TTC549 (cell line): ENCODE measurements at regions not wholly inside any gene's neighbourhood (a gene's known extent, or its start where the extent isn't known, plus 50 kb on each side); places are given as distances from the start of the nearest gene placed in this dataset.
"Not testable (repeated sequence)": the region's sequence is repeated elsewhere in the genome, so short reads cannot be mapped to it uniquely, and the experiment has no call there.

ENCODE experiments used
- FAIRE-seq: peaks from 2 replicates; lab custom pipeline; 2012; peaks lifted over from hg19 to GRCh38; lab: Jason Lieb, UNC

DNA sequence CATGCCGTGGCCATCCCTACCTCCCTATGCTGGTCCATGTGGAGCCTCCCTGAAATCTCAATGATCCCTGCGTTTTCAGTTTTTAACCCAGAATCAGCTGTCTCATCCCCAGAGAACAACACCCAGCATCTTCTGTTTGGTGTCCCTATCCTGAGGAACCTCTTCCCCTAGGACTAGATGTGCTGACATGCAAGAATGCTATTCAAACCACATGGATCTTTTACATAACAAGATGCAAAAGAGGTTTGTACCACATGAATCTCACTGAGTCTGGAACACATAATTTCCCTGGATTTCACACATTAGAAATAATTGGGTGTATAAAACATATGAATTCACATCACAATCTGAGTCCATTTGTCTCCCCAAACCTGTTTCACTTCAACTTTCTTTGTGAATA, 174.6 kb upstream of the NECTIN3 start:
- no peak for FAIRE-seq

DNA sequence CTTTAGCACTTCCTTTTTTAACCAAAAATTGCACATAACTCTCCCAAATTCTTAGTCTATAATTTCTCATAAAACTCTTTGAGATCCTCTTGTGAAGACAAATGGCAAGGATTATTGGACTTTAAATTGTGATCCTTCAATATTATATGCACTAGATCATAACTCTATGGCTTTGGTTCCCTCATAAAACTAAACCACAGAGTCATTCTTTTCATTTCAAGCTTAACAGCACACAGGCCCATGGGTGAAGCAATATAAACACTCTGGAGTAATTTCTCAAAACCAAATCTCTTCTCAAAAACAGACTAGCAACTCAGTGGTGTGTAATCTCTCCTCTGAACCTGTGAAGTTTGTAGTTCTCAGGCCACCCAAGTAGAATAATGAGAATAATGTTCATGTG, 171.0 kb upstream of the NECTIN3 start:
- no peak for FAIRE-seq

DNA sequence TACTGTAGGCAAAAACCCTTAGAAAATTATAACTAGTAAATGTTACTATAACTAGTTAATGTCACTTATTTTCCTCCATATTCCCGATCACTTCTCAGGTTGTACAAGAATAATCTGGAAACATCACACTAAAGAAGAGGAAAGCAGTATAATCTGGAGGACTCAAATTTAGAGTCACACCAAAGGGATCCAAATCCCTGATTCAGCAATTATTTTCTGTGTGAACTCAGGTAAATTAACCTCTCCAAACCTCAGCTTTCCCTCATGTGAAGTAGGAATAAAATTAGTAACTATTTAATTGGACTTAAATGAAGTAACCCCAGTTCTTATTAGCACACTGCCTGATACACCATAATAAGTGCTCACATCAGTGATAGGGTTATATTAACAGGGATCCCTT, 170.1 kb upstream of the NECTIN3 start:
- no peak for FAIRE-seq

DNA sequence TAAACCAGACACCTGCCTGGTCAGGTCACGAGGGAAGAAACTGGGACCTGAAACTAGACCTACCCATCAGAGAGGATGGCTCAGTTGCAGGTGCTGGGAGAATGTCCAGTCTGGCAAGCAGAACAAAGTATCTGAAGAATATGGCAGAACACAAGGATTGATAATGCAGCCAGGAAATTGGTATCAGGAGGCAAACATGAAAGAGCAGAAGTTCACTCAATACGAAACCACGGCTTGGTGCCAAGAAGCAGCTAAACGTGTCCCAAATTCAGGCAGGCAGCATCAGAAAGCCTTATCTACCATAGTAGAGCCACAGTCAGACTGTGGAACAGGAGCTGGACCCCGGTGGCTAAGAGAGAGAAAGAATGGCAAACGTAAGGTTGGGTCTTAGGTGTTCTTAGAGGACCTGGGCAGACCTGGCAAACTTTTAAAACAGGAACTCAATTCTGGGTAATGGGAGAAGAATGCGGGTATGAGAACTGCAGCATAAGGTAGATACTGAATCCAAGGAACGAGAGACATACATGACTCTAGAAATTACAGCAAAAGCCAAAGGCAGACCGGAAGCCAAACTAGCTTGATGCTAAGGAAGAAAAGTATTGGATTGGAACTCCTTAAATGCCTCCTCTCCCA, 169.0 kb upstream of the NECTIN3 start:
- no peak for FAIRE-seq

DNA sequence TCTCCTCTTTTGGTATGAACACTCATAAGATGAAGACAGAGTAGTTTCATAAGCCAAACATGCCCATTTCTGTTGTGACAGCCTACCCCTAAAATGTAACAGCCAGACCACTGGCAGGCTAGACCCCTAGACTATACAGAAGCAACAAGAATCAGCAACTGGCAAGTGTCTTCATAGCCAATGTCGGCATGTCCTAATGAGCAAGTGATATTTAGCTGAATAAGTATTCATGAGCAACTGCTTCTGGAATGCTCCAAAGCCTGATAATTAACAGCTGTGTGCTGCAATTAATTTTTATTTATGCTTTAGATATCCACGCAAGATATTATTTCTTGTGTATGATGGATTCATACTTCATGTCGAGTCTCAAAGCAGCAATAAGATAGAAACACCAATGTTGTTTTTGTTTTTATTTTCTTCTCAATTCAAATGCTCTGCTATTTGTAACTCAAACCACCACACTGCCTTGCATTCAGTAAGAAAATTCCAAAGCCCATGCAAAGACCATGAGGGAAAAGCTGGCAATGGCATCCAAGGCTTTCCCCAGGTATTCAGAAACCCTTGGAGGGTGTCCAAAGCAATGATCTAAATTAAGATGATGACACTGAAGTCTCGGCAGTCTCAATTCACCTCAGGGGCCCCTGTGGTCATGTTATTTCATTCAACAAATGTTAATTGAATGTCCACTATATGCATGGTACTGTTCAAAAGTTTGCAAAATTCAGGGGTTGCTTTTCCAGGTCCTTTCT, 167.7 kb upstream of the NECTIN3 start:
- FAIRE-seq = no peak

DNA sequence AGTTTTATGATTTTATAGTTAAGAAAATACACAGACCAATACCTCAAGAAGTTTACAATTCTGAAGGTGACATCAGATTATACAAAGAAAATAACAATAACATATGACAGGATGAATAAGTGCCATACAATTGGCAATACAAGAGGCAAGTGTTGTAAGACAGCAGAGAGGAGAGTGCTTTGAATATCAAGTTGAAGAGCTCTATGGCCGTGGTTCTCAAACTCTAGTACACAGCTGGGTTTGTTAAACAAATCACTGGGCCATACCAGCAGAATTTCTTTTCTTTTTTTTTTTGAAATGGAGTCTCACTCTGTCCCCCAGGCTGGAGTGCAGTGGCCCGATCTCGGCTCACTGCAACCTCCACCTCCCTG, 167.1 kb upstream of the NECTIN3 start:
- FAIRE-seq = no peak

DNA sequence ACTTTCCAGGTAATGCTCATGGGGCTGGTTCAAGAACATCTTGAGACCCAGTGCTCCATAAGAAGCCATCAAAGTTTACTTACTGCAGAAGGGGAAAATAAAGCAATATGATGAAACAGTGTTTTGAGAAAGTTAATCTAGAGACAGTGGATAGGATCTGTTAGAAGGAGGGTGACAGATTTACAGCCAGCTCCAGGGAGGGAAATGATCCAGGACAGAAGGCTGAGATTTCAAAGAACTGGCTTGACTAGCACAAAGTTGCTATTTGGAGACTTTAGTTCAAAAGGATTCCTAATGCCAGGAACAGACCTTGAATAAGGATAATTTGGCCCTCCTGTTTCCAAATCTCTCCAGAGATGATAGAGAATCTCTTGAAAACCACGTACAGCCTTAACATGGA, 166.5 kb upstream of the NECTIN3 start:
- FAIRE-seq = no peak

DNA sequence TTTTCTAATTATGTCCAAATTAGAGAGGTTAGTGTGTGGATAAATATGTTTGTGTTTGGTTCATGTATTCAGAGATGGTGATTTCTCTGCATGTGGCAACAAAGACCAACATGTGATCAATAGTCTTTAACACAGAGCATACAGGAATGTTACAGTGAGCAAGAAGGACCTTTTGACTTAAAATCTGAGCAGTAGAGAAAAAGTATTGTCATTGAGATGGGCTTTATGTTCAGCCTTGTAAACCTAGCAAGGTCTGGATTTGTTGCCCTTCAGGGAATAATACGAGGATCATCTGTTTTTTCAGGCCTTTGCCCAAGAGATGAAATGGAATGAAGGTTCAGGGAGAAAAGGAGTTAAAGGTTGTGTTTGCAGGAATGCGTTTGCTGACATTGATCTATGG, 161.8 kb upstream of the NECTIN3 start:
- no peak for FAIRE-seq

DNA sequence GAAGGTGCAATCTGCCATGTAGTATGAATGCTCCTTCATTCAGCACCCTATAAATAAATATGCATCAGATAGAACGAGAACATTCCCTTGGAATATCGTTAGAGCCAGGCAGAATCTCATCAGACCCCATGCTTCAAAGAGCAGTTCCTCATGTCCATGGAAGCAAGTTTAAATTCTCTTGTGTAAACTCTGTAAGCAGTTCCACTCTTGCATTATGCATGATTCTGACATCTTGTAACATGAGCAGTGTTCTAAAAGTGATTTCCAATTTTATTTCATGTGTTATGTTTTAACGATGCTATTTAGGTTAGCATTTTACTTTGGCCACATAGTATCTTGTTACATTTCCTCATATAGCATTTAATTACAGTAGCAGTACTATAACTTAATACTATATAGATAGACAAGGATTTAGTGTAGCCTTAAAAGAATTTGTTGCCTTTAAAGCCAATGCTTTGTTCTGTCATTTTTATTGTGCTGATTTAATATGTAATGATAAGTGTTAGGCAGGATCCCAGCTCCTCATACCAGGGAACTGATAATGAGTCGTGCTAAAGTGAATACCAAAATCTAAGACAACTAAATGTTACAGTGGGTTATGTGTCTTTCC, 161.2 kb upstream of the NECTIN3 start:
- FAIRE-seq = no peak

DNA sequence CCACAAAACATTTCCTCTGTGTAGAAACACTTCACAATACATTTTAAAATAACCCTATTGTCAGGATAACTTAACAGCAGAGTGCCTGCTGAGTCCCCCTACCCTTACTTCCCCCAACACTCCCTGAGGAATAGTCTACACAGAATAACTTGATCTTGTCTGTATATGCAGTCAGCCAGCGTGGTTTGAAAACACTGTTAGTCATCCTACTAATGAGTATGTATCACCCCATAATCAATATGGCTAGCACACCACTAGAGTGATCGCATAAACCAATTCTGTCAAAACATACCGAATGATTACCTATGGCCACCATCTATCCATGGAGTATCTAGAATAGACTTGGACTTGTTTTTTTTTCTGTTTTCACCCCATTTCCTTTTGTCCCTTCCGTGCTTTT, 152.7 kb upstream of the NECTIN3 start:
- no peak for FAIRE-seq

DNA sequence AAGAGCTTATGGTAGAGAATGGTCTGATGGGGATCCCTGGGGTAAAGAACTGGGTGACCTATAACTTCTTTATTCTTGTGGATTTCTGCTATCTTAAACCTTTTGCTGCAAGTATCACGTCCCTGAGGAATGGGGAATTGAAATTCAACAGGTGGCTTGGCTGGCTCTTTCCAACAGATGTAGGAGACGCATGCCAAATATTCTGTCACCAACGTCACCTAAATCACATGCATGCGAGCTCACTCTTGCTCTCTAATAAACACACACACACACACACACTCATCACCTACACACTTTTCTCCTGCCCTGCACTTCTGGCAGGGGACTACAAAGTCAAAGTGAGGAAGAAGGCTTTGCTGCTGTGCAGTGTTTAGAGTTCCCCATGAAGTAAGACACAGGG, 145.8 kb upstream of the NECTIN3 start:
- no peak for FAIRE-seq

DNA sequence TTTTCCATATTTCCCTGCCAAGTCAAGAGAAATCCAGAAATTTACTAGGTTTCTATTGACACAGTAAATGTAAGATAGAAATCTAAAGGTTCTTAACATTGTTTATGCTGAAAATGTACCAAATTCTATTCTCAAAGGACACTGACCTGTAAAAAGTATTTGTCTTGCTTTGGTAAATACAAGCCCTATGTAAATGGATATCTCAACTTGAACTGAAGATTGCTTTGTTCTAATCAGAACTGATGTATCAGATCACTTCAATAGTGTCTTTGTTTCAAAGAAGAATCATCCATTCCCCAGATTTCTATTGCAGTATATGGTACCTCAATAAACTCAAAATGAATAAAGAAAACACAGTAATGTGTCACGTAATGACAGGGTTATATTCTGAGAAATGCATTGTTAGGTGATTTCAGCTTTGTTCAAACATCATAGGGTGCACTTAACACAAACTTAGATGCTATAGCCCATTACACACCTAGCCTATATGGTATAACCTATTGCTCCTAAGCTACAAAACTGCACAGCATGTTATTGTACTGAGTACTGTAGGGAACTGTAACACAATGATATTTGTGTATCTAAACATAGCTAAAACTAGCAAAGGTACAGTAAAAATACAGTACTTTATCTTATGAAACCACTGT, 143.5 kb upstream of the NECTIN3 start:
- no peak for FAIRE-seq

DNA sequence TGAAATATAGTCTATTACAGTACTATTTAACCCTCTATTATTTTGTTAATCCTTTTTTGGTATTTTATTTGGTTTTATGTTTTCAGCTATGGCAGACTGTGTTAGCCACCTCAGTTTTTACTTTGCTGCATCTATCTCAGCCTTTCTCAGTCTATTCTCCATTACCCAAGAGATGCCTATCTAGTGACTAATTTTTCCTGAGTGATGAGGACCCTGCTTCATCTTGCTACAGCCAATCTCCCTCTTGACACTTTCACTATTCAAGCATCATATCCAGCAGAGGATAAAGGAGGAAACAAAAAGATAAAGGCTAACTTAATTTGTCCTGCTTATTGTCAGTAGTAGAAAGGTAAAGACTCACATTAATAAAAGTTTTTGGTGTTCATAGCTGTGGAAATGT, 141.8 kb upstream of the NECTIN3 start:
- no peak for FAIRE-seq

DNA sequence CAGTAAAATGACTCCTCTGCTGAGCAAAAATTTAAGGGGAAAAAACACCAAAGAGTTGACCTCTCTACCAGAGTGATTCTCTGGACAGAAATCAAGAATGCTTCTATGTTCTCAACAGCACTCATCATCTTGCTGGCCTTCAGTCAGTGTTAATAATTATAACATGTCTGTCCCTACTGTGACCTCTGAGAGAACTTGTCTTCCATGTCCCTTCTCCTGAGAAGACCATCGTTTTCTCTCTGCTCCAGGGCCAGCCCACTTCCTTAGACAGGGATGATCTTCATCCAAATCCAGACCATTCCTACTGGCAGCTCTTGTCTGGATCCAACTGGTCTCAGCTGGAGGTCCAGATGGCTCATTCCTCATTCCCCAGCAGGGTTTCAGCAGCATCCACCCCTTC, 139.0 kb upstream of the NECTIN3 start:
- FAIRE-seq = no peak

DNA sequence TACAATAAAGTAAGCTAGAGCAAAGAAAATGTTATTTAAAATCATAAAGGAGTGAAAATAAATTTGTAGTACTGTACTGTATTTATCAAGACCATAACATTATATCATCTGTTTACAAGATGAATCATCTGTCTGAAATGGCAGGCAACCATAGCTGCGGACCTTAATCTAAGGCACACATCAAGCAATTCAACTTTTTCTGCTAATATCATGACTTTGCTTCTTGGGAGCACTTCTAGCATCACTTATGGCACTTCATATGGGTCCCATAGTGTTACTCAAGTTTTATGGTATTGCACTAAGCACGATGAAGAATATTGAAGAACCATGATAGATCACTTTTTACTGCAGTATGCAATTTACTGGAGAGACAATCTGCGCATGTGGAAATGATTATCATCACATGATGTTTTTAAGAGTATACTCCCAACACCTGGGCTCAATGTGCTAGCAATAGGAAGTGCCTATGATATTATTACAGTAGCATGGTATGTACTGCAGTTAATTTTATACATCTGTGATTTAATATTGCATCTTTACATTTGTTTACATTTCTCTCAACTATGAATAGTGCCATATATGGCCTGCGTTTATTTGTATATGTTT, 137.7 kb upstream of the NECTIN3 start:
- FAIRE-seq = no peak

DNA sequence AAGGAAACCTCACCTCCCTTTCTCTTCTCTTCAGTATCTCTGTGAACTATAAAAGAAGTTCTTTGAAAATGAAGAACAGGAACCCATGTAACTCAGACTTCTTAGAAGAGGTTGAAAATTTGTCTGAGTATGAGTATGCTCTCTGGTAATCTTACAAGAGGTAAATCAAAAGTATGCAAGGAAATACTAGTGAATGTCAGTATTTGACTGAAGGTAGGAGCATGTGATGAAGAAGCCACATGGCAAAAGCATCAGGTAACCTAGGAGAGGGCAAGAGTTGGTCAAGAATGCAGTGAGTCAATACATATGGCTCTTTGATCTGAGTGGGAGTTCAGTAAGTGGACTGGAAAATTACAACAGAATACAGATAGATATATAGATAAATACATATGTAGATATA, 133.0 kb upstream of the NECTIN3 start:
- FAIRE-seq = no peak

DNA sequence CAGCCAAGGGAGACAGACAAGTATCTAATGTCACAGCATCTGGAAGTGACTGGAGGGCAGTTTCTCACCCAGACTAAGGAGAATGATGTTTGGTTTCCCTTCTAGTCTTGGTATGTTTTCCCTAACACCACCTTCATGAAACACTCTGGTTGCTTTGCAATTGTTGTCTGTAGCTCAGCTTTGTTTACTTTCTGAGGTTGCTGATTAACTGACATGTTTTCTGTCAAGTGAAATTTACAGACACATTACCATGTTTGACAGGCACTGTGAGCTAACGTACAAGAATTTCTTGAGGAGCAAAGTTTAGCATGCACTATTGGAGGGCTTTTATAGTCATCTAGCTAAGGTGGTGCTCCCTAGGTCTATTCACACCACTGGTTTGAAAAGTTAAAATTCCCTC, 131.6 kb upstream of the NECTIN3 start:
- no peak for FAIRE-seq

DNA sequence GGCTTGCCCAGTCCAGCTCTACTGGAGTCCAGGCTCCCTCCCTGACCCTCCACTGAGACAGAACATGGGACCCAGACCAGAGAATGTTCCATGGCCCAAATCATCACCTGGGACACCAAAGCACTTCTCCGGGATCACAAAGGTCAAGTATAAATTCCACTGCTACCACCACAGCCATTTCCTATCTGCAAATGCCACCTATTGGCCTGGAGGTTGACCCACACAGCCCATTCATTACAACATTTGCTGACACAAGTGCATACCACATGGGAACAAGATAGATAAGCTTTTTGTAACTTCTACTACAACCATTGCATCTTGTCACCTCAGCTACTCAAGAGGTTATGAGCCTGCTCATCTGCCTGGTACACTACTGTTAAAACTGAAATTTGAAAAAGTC, 126.8 kb upstream of the NECTIN3 start:
- FAIRE-seq = no peak

DNA sequence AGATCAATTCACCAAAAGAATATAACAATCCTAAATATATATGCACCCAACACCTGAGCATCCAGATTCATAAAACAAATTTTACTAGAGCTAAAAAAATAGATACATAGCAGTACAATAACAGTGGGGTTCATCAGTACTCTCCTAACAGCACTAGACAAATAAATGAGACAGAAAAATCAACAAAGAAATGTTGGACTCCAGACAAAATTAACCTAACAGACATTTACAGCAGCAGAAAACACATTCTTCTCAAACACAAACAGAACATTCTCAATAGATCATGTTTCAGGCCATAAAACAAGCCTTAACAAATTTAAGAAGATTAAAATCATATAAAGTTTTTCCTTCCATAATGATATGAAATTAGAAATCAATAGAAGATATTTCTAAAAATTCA, 124.8 kb upstream of the NECTIN3 start:
- FAIRE-seq = no peak

DNA sequence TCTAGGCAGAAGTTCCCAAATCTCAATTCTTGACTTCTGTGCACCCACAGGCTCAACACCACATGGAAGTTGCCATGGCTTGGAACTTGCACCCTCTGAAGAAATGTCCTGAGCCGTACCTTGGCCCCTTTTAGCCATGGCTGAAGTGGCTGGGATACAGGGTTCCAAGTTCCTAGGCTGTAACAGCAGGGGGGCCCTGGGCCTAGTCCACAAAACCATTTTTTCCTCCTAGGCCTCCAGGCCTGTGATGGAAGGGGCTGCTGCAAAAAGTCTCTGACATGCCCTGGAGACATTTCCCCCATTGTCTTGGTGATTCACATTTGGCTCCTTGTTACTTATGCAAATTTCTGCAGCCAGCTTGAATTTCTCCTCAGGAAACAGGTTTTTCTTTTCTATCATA, 122.4 kb upstream of the NECTIN3 start:
- FAIRE-seq = not testable (repeated sequence)

DNA sequence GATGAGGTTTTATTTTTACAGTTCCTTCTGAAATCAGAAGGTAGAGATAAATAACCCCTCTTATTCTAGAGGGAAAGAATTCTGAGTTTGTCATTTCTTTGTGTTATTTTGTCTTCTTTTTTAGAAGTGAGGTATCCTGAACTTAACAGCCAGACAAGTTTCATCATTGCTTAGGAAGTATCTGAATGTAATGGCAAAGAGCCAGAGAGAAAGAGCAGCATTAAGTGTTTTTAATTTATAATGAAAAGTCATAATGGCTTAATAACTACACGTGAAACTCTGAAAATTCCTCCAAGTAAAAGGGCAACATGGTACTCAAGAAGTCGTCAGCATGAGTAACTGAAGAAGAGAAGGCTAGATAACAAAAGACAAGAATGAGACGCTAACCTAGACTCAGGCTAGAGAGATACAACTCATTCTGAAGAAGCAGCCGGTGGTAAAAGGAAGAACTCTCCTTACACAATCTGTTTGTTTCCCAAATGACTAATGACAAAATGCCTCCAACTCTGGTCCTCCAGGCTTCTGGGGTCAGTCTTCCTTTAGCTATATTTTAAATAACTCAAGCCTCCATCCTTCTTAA, 116.2 kb upstream of the NECTIN3 start:
- no peak for FAIRE-seq

DNA sequence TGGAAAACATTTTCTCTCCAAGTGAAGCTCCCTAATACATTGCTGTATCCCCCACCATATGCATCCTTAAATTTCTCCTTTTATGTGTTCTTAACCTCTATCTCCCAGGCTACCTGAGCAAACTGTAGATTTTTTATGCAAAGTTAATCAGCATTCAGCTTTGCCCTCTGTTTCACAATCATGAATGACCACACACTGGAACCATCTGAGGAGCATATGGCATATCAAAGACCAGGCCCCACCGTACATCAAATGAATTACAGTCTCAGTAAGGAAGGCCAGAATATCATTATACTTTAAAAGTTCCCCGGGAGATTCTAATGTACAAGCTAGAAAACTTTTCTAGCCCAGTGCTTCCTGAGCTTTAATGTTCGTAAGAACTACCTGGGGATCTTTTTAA, 115.5 kb upstream of the NECTIN3 start:
- FAIRE-seq = no peak
